ENCODE measurements at regions not wholly inside any gene's neighbourhood (a gene's known extent, or its start where the extent isn't known, plus 50 kb on each side); places are given as distances from the start of the nearest gene placed in this dataset.

GRCh38 chr7:49367072-49367471 lies 406.4 kb upstream of the VWC2 start:
- H4K5ac ChIP-seq (ENCODE audit: low read depth, low read length), result no peak overlapping the region
- DNase-seq (no peak), ATAC-seq (ENCODE audit: low read depth) (no peak)
- no peak overlapping the region for H3K18ac ChIP-seq (ENCODE audit: low read depth, low read length)
- no peak overlapping the region for H2BK20ac ChIP-seq (ENCODE audit: low read depth, low read length)
- no peaks in the 10 kb centered on the region for H3K9me3 ChIP-seq (ENCODE audit: control insufficient read depth, insufficient read depth, low read length)
- H3K4me2 ChIP-seq (ENCODE audit: low read depth, low read length), result no peak overlapping the region
- no peak overlapping the region for H3K9ac ChIP-seq (ENCODE audit: low read depth, low read length)
- TF ChIP-seq RCOR1 (IDR thresholded peaks at IDR 0.05; ENCODE audit: insufficient replicate concordance, low read length) (no peak), CEBPB (IDR thresholded peaks at IDR 0.05; ENCODE audit: low read depth, low read length) (no peak), USF2 (IDR thresholded peaks at IDR 0.05; ENCODE audit: low read depth, low read length) (no peak), POLR2A (IDR thresholded peaks at IDR 0.05; ENCODE audit: low read depth, low read length) (no peak), RAD21 (IDR thresholded peaks at IDR 0.05; ENCODE audit: low read length) (no peak), RFX5 (IDR thresholded peaks at IDR 0.05; ENCODE audit: low read depth, low read length) (no peak), CHD1 (IDR thresholded peaks at IDR 0.05; ENCODE audit: low read depth, low read length) (no peak), FOS (IDR thresholded peaks at IDR 0.05; ENCODE audit: low read depth, low read length) (no peak), MAFK (IDR thresholded peaks at IDR 0.05; ENCODE audit: low read depth, low read length) (no peak), BHLHE40 (IDR thresholded peaks at IDR 0.05; ENCODE audit: low read depth, low read length) (no peak)
- H2AK9ac ChIP-seq (replicated peaks; ENCODE audit: low read depth, low read length, poor library complexity), result no peak overlapping the region
- no peak overlapping the region for H3K23ac ChIP-seq (ENCODE audit: low read depth, low read length)
- no peaks in the 10 kb centered on the region for H3K79me1 ChIP-seq (ENCODE audit: low read depth in 1 of 2, low read length in 2 of 2)
- H4K8ac ChIP-seq (ENCODE audit: low read depth in 2 of 2, low read length in 2 of 2), result no peak overlapping the region
- H2BK120ac ChIP-seq (ENCODE audit: low read depth, low read length), result no peak overlapping the region
- intact Hi-C loops (cut with micrococcal nuclease) (no loop called here), in situ Hi-C loops (cut with MboI; ENCODE audit: low sequenced_read_pairs) (no loop called here), dilution Hi-C loops (cut with HindIII; ENCODE audit: low sequenced_read_pairs, unreplicated experiment) (no loop called here)
- no TSS peak for BruUV-seq (replicated peaks)
- H3K14ac ChIP-seq (replicated peaks; ENCODE audit: low read depth, low read length), result no peak overlapping the region
- H3K36me3 ChIP-seq (ENCODE audit: control insufficient read depth, insufficient read depth, low read length), result no peaks in the 10 kb centered on the region
- H4K20me1 ChIP-seq (ENCODE audit: insufficient read depth, low read length), result no peaks in the 10 kb centered on the region
- no peak overlapping the region for H2BK15ac ChIP-seq (ENCODE audit: low read depth, low read length)
- H3K9me1 ChIP-seq (ENCODE audit: insufficient read depth, low read length), result no peaks in the 10 kb centered on the region
- H4K91ac ChIP-seq (ENCODE audit: insufficient read depth, low read depth, low read length), result no peak overlapping the region
- no peak overlapping the region for H3K27ac ChIP-seq (ENCODE audit: insufficient read depth, low read length)
- no peak overlapping the region for H3K4ac ChIP-seq (ENCODE audit: low read depth, low read length)
- ChIA-PET POLR2A (ENCODE audit: unreplicated experiment) (no interaction called here), CTCF (no interaction called here)
- no peak overlapping the region for H2AK5ac ChIP-seq (ENCODE audit: low read depth, low read length)
- no peak overlapping the region for H3K4me3 ChIP-seq (ENCODE audit: insufficient read depth, low read depth, low read length)
- WGBS, 2 experiments (ENCODE audit: extremely low coverage in 2 of 2, insufficient read length in 1 of 2), result no CpG with 5 or more reads among the region's 2 CpGs
- H2AFZ ChIP-seq (replicated peaks; ENCODE audit: low read length, poor library complexity), result no peak overlapping the region
- no peak overlapping the region for H3K56ac ChIP-seq (ENCODE audit: extremely low read depth, insufficient read depth, low read length)
- H3K27me3 ChIP-seq (ENCODE audit: control insufficient read depth, insufficient read depth, low read length), result no peaks in the 10 kb centered on the region
- no peaks in the 10 kb centered on the region for H3K4me1 ChIP-seq (ENCODE audit: control insufficient read depth, insufficient read depth, low read length)
- no peak overlapping the region for H2BK5ac ChIP-seq (ENCODE audit: low read depth, low read length, poor library complexity, severe bottlenecking)

All from IMR-90 (cell line).